A673 (cell line): ENCODE measurements at regions not wholly inside any gene's neighbourhood (a gene's known extent, or its start where the extent isn't known, plus 50 kb on each side); places are given as distances from the start of the nearest gene placed in this dataset.

ENCODE experiments used
- EZH2 ChIP-seq: fragments of 200-600 bp; sonication (generic); IDR thresholded peaks from 2 replicates; pipeline ENCODE4 v1.6.1; 2017; ENCODE audit warnings: borderline replicate concordance, low read depth, mild to moderate bottlenecking, mixed read lengths, antibody characterized with exemption, low read length; ENCODE audit not compliant: poor library complexity, severe bottlenecking
- TF ChIP-seq, protein P1 (sequence below): fragments of 300-800, 200-600 bp; sonication (generic); conservative IDR thresholded peaks from 2 replicates; pipeline ENCODE4 v1.5.1; 2017; ENCODE audit warnings: low read depth, mild to moderate bottlenecking, antibody characterized with exemption, low read length, moderate library complexity, mixed read lengths

- TF ChIP-seq, protein P1, sequence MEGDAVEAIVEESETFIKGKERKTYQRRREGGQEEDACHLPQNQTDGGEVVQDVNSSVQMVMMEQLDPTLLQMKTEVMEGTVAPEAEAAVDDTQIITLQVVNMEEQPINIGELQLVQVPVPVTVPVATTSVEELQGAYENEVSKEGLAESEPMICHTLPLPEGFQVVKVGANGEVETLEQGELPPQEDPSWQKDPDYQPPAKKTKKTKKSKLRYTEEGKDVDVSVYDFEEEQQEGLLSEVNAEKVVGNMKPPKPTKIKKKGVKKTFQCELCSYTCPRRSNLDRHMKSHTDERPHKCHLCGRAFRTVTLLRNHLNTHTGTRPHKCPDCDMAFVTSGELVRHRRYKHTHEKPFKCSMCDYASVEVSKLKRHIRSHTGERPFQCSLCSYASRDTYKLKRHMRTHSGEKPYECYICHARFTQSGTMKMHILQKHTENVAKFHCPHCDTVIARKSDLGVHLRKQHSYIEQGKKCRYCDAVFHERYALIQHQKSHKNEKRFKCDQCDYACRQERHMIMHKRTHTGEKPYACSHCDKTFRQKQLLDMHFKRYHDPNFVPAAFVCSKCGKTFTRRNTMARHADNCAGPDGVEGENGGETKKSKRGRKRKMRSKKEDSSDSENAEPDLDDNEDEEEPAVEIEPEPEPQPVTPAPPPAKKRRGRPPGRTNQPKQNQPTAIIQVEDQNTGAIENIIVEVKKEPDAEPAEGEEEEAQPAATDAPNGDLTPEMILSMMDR = no peak
- no peak for TF ChIP-seq EZH2
Measured at GRCh38 chr12:42834062-42834461, 244.5 kb upstream of the PRICKLE1 start.
